HG03175 (cell line): ENCODE measurements at regions not wholly inside any gene's neighbourhood (a gene's known extent, or its start where the extent isn't known, plus 50 kb on each side); places are given as distances from the start of the nearest gene placed in this dataset.

Source experiments
- ATAC-seq: cut with Tn5 transposase; IDR thresholded peaks from one replicate; pipeline ENCODE4 v1.9.1; 2021; ENCODE audit warnings: mild to moderate bottlenecking, moderate library complexity; ENCODE audit not compliant: unreplicated experiment

DNA sequence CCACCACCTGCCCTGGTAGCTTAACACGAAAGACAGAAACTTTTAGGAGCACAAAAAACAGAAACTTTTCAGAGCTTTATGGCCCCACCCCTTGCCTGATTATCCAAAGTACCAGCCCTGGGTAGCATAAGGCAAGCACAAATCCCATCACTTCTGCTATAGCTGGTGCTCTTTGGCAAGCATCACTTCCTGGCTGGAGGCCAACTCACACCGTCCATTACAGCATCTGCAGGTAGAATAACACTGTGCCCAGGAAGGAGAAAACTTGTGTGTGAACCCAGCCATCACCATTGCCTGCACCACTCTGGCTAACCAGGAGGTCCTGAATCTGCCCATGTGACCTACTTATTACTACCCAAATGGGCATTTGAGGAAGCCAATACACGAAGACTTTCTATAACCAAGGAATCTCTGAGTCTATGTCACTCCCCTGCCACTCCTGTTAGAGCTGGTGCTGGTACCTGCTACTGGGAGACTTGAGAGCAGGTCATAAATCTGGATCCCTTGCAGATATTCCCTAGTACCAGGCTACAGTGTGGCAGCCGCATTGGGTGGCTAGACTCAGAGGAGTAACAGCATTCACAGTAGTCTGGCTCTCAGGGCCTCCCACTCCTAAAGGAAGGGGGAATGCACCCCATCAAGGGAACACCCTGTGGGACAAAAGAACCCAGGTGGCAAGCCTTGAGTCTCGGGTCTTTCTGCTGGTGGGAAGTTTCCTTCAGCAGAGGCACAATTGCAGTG is 73.3 kb upstream of the AKAP13 start:
- no peak for ATAC-seq

DNA sequence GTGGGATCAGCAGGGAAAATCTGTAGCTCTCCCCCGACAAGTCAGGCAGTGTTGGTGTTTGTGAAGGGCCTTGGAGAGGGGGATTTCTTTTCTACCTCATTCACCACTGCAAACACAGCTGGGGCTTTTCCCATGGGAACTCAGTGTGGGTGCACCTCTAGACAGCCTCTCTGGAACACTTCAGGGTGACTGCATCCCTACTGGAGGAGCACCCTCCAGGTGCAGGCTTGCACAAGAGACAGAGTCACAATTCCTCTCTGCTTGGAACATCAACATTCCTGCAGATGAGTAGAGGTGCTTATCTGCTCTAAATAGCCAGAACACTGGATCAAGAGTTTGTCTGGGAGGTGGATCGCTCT is 72.7 kb upstream of the AKAP13 start:
- no peak for ATAC-seq

DNA sequence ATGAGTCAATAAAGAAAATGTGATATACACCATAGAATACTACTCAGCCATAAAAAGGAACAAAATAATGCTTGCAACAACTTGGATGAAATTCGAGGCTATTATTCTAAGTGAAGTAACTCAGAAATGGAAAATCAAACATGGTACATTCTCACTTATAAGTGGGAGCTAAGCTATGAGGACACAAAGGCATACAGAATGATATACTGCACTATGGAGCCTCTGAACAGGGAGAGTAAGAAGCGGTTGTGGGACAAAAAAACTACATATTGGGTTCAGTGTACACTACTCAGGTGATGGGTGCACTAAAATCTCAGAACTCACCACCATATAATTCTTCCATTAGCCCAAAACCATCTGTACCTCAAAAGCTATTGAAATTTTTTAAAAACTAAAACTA is 68.8 kb upstream of the AKAP13 start:
- no peak for ATAC-seq

DNA sequence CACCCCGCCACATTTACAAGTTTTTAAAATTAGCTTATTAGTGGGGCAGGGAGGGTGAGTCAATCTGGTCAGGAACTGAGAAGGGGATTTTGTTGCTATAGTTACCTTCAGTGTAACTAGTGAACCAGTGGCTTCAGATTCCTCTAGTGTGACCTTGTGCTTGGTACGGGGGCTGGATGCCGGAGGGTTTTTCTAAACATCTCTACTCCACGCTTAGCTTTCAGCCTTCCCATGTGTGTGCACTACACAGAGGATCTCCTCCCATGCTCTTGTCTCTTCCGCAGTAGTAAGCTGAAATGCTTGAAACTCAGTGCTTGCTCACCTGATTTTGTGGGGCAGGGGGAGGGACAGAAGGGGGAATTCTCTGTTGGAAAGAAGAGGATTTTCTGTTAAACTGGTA is 67.9 kb upstream of the AKAP13 start:
- peak; percentile 98 for ATAC-seq

DNA sequence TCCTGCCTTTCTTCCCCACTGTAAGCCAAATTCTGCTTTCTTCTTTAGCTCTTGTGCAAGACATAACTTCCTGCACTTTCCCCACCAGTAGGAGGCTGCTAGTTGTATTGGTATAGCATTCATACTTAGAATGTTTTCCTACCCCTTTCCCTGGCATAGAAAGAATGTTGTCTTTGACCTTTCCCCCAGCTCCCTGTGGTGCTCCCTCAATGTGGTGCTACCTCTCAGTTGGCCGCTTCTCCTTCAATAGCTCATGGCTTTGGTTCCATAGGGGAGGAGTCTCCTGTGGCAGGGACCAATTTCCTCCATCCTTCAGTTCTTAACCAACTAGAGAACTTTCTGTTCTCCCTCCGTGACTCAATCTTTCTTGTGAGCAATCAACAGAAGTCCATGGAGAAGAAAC is 67.5 kb upstream of the AKAP13 start:
- peak; percentile 21 for ATAC-seq

DNA sequence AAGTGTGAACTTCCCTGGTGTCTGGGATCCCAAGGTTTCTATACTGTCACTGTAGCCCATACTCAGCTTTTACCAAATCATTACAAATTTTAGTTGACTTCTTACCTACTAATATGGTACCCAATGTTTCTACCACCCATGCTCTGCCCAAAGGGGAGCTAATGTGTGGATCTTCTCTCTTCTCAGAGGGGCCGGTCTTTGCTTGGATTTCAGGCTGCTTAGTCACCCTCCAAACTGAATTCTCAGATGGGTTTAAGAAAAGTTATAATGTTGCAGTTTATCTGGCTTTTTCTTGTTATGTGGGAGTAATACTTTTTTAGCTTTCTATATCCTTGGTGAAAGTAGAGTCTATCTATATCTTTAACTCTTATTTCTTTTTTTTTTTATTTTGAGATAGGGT is 67.1 kb upstream of the AKAP13 start:
- no peak for ATAC-seq

DNA sequence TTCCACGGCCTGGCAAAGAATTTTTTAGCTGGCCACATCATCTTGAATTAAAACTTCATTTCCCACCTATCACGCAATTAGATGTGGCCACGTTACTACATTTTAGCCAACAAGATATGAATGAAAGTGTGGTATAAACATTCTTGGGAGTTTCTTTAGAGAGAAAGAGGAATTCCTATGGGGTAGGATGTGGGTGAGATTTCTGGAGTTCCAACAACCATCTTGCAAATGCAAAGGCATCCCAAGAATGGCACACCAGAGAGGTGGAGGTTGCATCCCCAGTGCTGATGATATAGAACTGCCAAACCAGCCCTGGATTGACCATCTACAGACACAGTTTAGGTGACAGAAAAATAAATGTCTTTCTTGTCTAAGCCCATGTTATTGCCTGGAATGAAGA is 66.3 kb upstream of the AKAP13 start:
- no peak for ATAC-seq

DNA sequence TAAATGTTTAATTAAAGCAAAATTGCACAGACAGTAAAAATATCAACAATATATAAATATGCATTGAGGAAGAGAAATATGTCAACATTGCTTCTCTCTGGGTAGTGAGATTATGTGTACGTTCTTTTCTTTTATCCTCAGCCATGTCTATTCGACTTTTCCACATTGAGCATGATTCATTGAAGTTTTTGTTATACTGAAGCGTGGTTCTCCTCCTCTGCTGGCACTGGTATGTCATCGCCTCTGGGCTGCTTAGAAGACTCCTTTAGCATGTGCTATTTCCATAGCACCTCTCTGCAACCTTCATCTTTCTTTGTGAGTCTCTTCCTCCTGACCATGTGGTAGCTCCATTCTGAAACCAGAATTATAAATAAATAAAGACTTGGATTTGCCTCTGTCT is 65.8 kb upstream of the AKAP13 start:
- no peak for ATAC-seq

DNA sequence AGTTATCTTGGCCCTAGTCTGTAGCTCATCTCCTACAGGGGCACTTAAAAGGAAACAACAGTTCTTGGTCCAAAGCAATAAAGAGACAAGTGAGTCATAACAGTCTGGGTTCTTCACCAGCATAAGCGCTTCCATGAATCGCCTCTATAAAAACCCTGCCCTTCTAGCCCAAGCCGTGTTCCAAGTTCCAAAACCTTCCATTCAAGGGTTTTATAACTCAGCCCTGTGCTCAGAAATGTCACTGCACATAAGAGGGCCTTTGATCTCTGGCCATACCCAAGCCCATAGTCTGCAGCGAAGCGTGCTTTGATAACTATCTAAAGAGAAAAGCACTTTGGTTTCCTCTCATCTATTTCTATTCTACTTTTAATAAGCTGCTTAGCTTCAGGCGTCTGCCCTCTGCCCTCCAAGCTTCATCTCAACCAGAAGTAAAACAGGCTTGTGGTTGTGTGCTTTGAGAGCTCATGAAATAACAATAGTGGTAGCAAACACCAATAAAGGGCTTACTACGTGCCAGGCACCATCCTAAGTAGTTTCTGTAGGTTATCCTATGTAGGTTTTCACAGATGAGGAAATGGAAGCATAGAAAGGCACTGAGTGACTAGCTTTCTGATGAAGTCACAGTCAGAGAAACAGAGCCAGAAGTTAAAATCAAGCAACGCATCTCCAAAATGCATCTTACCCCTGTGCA is 64.0 kb upstream of the AKAP13 start:
- ATAC-seq, result no peak

DNA sequence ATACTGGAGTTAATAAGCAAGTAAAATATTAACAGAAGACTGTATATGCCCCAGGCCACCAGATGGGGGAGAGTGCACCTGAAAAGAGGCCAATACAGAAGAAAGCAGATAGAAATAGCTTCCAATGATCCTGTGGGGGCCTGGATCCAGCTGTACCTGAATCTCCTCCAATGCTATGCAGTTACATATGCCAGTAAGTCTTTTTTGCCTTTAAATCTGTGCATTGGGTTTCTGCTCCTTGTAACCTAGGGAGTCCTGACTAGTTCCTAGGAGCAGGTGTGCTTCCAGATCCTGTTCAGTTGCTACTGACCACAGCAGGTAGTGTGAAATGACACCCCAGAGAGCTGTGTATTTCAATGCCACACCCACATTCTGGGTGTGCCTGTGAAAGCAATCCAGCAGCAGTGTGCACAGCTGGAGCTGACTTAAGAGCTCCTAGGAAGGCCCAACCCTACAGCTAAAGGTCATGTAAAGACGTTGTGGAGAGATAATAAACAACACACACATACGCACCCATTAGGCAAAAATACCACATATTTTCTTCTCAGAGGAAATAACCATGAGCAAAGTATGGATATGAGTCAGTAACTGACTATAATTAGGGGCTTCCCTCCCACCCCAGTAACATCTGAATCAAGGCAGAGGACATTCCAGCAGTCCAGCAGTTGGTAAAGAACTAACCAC is 62.2 kb upstream of the AKAP13 start:
- peak; percentile 87 for ATAC-seq

DNA sequence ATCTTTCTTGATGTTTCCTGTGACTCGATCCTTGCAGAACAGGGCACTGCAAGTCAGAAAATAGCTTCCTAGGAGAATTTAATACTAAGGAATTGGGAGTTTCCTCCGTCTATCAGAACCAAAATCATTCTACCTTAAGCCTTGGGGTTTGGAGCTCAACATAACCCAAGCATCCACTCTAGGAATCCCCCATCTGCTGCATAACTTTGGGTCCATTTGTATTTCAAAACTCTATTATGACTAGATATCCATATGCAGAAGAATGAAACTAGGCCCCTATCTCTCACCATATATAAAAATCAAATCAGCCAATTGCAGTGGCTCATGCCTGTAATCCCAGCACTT is 61.7 kb upstream of the AKAP13 start:
- ATAC-seq, result peak; percentile 9

DNA sequence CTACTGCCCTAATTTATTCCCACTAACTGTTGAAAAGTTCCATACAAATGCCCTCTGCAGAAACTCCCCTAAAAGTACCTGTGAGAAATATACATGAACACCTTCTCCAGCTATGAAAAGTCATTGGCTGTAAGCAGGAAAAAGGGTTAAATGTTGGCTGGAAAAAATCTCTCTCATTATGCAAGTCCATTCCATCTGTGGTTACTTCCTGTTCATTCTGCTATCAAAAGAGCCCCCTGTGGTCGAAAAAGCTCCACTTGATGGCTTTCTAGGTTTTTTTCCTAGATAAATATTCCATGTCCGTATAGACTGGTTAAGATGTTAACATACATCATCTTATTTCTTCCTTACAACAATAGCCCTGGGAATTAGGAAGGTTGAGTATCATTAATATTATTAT is 56.2 kb upstream of the AKAP13 start:
- ATAC-seq, result no peak

DNA sequence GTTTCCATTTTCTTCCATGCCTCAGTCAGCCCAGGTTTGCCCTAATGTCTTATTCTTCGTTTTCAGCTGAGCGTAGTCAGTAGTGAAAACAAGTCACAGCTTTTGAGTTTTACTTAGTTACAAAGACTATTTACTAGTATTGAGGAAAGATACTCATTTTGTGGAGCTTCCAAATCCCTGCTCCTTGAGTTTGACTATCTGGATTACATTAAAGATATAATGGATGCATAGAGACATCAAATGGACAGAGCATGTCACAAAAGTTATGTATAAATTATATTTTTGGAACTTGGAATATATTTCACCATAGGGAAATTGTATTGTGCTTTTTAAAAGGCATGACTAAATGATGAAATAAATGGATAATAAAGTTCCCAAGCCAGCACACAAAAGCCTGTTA is 54.6 kb upstream of the AKAP13 start:
- no peak for ATAC-seq

DNA sequence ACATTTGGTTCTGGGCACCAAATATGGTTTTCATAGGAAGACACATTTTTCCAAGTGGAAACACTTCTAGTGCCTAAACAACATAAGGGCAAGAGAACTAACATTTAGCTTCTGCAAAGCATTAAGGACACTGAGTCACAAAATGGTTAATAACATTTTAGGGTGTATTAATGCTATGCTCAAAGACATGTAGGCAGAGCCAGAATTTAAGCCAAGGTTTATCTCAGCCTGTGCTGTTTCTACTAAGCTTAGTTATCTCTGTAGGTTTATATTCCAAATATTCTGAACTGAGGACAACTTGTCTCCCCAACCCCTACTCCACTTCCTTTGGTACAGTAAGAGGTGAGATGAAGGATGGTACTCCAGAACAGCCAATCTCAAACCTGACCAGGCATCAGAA is 54.1 kb upstream of the AKAP13 start:
- no peak for ATAC-seq

DNA sequence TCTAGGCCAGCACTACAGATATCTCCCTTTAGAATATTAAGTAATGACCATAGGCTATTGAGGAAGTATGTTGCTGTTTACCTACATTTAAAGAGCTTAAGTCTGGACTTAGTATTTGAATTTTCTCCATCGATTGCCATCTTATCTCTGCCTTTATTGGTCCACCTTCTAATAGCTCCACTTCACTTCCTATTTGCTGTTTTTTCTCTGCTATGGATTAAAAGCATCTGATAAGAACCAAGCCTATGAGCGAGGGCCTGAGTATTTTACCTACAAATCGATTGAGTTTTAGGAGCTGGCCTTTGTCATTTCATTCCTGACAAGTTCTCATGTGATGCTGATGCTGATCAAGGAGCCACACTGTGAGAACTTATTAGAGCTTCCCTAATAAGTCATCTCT is 52.6 kb upstream of the AKAP13 start:
- ATAC-seq, result no peak

DNA sequence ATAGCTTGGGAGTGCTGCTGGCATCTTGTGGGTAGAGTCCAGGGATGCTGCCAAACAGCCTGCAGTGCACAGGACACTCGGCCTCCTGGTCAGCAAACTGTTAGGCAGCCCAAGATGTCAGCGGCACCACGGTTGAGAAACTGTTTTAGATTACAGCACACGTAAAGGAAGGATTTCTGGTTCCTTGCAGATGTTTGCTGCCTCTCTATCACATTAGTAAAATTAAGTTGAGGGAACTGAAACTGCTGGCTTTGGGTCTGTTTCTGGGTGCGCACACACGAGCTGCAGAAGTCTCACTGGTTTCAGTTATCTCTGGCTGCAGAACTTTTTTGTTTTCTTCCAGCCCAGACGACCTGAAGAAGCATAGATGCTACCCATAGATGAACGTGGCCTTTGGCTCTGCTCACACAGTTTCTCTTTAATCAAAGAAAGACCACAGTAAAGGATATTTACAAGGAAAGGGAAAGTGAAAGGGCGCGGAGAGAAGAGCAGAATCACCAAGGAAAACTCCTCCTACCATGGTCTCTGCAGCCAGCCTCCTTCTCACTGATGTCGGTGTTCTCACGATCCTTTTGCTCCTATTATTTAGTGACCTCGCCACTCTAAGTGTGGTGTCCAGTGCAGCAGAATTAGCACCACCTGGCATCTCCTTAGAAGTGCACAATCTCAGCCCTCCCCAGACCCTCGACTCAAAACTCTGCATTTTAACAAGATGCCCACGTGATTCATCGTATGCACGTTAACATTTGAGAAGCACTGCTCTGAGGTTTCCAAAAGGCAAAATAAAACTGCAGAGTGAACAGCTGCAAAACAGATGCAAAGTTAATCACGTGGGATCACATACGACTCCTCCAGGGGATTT is 50.6 kb upstream of the AKAP13 start:
- peak; percentile 64 for ATAC-seq
